ENCODE measurements at regions not wholly inside any gene's neighbourhood (a gene's known extent, or its start where the extent isn't known, plus 50 kb on each side); places are given as distances from the start of the nearest gene placed in this dataset.

DNA sequence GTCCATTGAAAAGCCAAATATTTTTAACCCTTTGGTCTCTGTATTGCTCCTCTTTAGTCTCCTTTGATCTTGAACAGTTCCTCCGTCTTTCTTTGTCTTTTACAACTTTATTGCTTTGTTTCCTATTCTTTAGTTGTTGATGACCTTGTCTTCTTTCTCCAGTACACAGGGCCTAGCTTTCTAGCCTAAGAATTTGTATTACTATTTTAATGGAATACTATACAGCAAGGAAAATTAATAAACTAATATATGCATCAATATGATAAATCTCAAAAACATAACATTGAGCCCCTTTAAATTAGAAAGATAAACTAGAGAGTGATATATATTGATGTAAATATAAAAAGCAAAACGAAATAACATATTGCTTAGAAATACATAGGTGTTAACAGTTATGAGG lies 88.7 kb downstream of the NR1D2 start:
- Mint-ChIP-seq H3K27ac (no peak overlapping the region), H3K4me3 (no peak overlapping the region), H3K27me3 (peaks cover 31% of the 10 kb centered on the region), H3K36me3 (no peaks in the 10 kb centered on the region), H3K4me1 (no peaks in the 10 kb centered on the region), H3K9me3 (no peaks in the 10 kb centered on the region)
- ATAC-seq, result no peak

- no peaks in the 10 kb centered on the region for H3K9me3 Mint-ChIP-seq
- H3K27me3 Mint-ChIP-seq, result peaks cover 24% of the 10 kb centered on the region
- H3K4me3 Mint-ChIP-seq, result no peak overlapping the region
- no peak overlapping the region for H3K27ac Mint-ChIP-seq
- no peaks in the 10 kb centered on the region for H3K36me3 Mint-ChIP-seq
- H3K4me1 Mint-ChIP-seq, result no peaks in the 10 kb centered on the region
- ATAC-seq, result no peak
Observed at GRCh38 chr3:24034464-24034863, 89.4 kb downstream of the NR1D2 start.

DNA sequence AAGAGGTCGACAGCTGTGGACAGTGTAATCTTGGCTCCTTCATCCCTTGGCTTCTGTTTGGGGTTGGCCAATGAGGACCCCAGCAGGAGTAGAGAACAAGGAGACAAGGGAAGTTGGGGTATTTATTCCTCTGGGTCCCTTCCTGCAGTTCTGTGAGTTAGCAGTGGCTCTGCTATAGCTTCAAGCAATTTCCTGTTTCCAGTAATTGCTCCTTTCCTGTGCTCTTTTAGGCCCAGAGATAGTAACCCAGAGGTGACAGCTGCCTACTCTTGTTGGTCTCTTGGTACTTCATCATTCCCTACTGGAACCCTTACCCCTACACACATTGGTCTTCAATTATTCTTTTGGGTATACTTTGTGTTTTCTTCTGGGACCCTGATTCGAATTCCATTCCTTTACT lies 92.9 kb downstream of the NR1D2 start:
- peaks cover 19% of the 10 kb centered on the region for H3K27me3 Mint-ChIP-seq
- no peaks in the 10 kb centered on the region for H3K36me3 Mint-ChIP-seq
- no peaks in the 10 kb centered on the region for H3K4me1 Mint-ChIP-seq
- no peak overlapping the region for H3K4me3 Mint-ChIP-seq
- H3K9me3 Mint-ChIP-seq, result no peaks in the 10 kb centered on the region
- H3K27ac Mint-ChIP-seq, result no peak overlapping the region
- no peak for ATAC-seq

GRCh38 chr3:24040311-24040710 lies 95.2 kb downstream of the NR1D2 start:
- H3K4me3 Mint-ChIP-seq, result no peak overlapping the region
- H3K9me3 Mint-ChIP-seq, result no peaks in the 10 kb centered on the region
- H3K27ac Mint-ChIP-seq, result no peak overlapping the region
- no peak for ATAC-seq
- H3K36me3 Mint-ChIP-seq, result no peaks in the 10 kb centered on the region
- no peaks in the 10 kb centered on the region for H3K4me1 Mint-ChIP-seq
- peaks cover 19% of the 10 kb centered on the region for H3K27me3 Mint-ChIP-seq

DNA sequence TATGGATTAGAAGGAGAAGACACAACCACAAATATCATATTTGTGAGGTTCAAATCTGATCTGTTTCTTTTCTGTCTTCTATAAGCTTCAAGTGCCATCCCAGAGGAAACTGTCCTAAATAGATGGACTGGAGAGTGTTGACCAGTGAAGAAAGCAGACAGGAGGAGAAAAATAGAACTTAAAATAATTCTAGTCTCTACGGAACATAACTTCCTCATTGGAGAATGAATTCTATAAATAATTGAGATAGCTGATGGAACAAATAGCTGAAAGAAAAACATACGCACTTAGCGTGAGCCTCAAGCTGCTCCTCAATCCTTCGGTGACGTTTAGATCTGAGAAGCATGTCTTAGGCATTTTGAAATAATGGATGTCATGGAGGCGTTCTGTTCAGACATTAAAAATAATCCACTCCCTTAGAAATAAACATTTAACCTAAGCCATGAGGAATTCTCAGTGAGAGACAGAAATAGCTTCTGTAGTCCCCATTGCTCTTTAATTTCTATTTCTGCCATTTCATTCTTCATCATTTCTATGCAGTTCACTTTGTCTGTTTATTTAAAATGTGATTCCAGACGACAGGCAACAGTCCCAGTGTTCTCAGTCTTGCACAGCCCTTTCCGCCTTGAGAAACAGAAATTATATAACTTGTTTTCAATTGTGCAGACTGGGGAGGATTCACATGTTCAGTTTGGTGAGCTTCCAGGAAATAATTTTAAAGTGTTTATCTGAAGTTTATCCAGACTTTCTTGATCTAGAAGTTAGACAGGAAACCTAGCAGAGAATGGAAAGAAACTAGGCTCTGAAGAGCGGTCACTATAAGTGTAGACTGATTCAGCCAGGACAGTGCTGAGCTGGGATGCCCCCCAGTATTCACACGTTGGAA lies 97.3 kb downstream of the NR1D2 start:
- no peaks in the 10 kb centered on the region for H3K36me3 Mint-ChIP-seq
- H3K9me3 Mint-ChIP-seq, result no peaks in the 10 kb centered on the region

GRCh38 chr3:24043168-24043567 lies 98.1 kb downstream of the NR1D2 start:
- no peaks in the 10 kb centered on the region for H3K4me1 Mint-ChIP-seq
- ATAC-seq, result no peak
- H3K4me3 Mint-ChIP-seq, result no peak overlapping the region

More for the DNA sequence above, 97.3 kb downstream of the NR1D2 start:
- Mint-ChIP-seq H3K4me3 (no peak overlapping the region), H3K27me3 (peaks cover 10% of the 10 kb centered on the region), H3K4me1 (no peaks in the 10 kb centered on the region), H3K27ac (no peak overlapping the region)
- ATAC-seq, result no peak

DNA sequence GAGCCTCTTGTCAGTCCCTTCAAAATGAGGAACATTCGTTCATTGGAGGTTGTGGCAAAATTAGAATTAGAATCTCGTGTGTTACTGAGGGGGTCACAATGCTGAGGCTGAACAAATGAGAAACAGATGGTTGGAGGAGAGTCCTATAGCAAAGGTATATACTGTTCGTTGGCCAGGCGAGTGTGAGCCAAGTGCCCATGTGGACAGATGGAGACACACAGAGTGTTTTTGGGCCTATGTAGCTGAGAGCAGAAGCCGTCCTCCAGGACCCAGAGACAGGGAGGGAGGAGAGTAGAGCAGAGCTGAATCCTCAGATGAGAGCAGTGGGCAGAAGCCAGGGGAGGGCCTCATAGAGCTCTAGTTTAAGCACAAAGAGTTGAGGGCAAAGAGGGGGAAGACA lies 98.9 kb downstream of the NR1D2 start:
- peaks cover 10% of the 10 kb centered on the region for H3K27me3 Mint-ChIP-seq
- no peak overlapping the region for H3K4me3 Mint-ChIP-seq
- H3K27ac Mint-ChIP-seq, result no peak overlapping the region
- no peaks in the 10 kb centered on the region for H3K9me3 Mint-ChIP-seq
- H3K4me1 Mint-ChIP-seq, result no peaks in the 10 kb centered on the region
- ATAC-seq, result peak; percentile 28
- H3K36me3 Mint-ChIP-seq, result no peaks in the 10 kb centered on the region

More at GRCh38 chr3:24043168-24043567, 98.1 kb downstream of the NR1D2 start:
- no peak overlapping the region for H3K27ac Mint-ChIP-seq
- H3K9me3 Mint-ChIP-seq, result no peaks in the 10 kb centered on the region
- peaks cover 10% of the 10 kb centered on the region for H3K27me3 Mint-ChIP-seq
- H3K36me3 Mint-ChIP-seq, result no peaks in the 10 kb centered on the region

GRCh38 chr3:24046214-24046613 lies 101.1 kb downstream of the NR1D2 start:
- ATAC-seq, result no peak
- Mint-ChIP-seq H3K4me3 (no peak overlapping the region), H3K4me1 (no peaks in the 10 kb centered on the region), H3K27me3 (no peaks in the 10 kb centered on the region), H3K27ac (no peak overlapping the region), H3K9me3 (no peaks in the 10 kb centered on the region), H3K36me3 (no peaks in the 10 kb centered on the region)

- Mint-ChIP-seq H3K9me3 (no peaks in the 10 kb centered on the region), H3K4me3 (no peak overlapping the region), H3K27me3 (no peaks in the 10 kb centered on the region), H3K36me3 (no peaks in the 10 kb centered on the region), H3K27ac (no peak overlapping the region), H3K4me1 (no peaks in the 10 kb centered on the region)
- ATAC-seq, result no peak
Observed at GRCh38 chr3:24047513-24047912, 102.4 kb downstream of the NR1D2 start.

GRCh38 chr3:24048843-24049242 lies 103.8 kb downstream of the NR1D2 start:
- H3K4me1 Mint-ChIP-seq, result no peaks in the 10 kb centered on the region
- no peaks in the 10 kb centered on the region for H3K27me3 Mint-ChIP-seq
- H3K9me3 Mint-ChIP-seq, result no peaks in the 10 kb centered on the region
- H3K4me3 Mint-ChIP-seq, result no peak overlapping the region
- no peak for ATAC-seq
- H3K36me3 Mint-ChIP-seq, result no peaks in the 10 kb centered on the region
- H3K27ac Mint-ChIP-seq, result no peak overlapping the region

DNA sequence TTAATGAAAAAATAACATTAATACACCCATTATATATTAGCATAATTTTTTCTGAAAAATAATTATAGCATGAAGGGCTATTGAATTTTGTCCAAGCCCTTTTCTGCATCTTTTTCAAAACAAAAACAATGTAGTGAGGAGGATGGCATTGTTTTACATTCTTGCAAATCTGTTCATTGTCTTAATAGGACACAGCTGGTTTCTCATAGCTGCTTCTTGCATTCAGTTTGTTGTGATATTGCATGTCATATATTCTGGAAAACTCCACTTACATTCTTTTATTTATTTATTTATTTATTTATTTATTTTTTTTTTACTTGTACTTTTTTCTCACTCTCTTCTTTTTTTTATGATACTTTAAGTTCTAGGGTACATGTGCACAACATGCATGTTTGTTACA lies 107.4 kb downstream of the NR1D2 start:
- no peak for ATAC-seq
- H3K4me3 Mint-ChIP-seq, result no peak overlapping the region
- H3K27ac Mint-ChIP-seq, result no peak overlapping the region
- H3K36me3 Mint-ChIP-seq, result no peaks in the 10 kb centered on the region
- H3K9me3 Mint-ChIP-seq, result no peaks in the 10 kb centered on the region
- peaks cover 14% of the 10 kb centered on the region for H3K27me3 Mint-ChIP-seq
- H3K4me1 Mint-ChIP-seq, result no peaks in the 10 kb centered on the region

DNA sequence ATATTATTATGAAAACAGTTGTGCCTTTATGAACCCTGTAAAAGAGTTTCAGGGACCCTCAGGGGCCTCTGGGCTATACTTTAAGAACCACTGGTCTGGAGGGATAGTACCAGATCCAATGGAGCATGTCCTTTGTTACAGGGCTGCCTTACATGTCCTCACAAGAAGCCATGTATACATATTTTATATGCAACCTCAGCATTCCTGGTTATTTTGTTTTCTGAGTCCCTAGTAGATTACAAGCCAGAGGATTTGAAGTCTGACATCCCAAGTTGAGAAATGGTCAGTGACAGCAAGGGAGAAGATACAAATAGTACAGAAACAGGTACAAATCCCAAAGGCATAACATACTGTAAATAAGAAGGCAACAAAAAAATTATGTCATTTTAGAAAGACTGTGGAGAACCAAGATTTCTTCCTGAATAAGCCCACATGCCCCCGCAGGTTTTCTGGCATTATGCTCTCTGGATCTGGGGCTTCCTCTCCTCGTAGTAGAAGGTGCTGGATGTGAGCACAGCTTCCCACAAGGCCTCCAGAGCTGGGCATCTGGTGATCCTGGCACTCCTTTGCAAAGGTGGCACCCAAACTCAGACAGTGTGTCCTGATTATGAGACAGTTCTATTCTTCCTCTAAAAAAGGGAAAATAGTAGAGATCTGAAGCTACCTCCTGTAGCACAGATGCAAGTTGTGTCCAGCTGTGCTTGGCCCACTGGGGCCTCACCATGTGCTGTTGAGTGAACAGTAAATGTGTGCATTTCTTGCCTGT lies 114.0 kb downstream of the NR1D2 start:
- Mint-ChIP-seq H3K27me3 (peaks cover 42% of the 10 kb centered on the region), H3K4me1 (no peaks in the 10 kb centered on the region), H3K4me3 (no peak overlapping the region), H3K27ac (no peak overlapping the region), H3K36me3 (no peaks in the 10 kb centered on the region), H3K9me3 (no peaks in the 10 kb centered on the region)
- no peak for ATAC-seq

- Mint-ChIP-seq H3K36me3 (no peaks in the 10 kb centered on the region), H3K27ac (no peak overlapping the region), H3K9me3 (no peaks in the 10 kb centered on the region), H3K27me3 (peaks cover 42% of the 10 kb centered on the region), H3K4me3 (no peak overlapping the region), H3K4me1 (no peaks in the 10 kb centered on the region)
- no peak for ATAC-seq
Observed at GRCh38 chr3:24060055-24060454, 115.0 kb downstream of the NR1D2 start.

DNA sequence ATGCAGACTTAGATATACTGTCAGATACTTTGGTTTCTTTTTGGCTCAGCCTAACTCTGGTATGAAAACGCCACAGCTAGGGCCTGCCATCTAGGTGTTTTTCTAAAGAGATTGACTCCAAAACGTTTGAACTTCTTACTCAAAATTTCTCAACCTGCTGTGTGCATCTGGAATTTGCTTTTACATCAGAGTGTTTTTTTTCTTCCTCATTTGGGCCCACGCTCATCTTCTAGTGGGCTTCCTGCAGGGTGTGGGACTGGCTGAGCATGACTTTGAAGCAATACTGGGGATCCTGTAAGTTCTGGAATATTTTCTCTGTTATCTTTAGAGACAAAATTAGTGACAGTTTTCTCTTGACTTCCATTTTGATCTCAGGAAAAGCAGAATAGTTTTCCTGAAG lies 117.8 kb downstream of the NR1D2 start:
- no peak overlapping the region for H3K27ac Mint-ChIP-seq
- H3K4me1 Mint-ChIP-seq, result no peaks in the 10 kb centered on the region
- peaks cover 23% of the 10 kb centered on the region for H3K27me3 Mint-ChIP-seq
- no peak overlapping the region for H3K4me3 Mint-ChIP-seq
- H3K36me3 Mint-ChIP-seq, result no peaks in the 10 kb centered on the region
- H3K9me3 Mint-ChIP-seq, result no peaks in the 10 kb centered on the region
- no peak for ATAC-seq

Measured in stimulated activated memory B cell treated with anti-CD40 and anti-IgM and Interleukin-4, amounts not matched to agents 10 μg/mL and 1 μg/mL and 100 μg/mL, for 72 hours (primary cell).